Heart left ventricle (tissue), 16 donors: ENCODE measurements at regions not wholly inside any gene's neighbourhood (a gene's known extent, or its start where the extent isn't known, plus 50 kb on each side); places are given as distances from the start of the nearest gene placed in this dataset.

Experiments
- ATAC-seq, 4 donors: fragments of 200-7000 bp; cut with Tn5 transposase; one replicate each; pipeline ENCODE4 v1.9.1; 2020 to 2022; ENCODE audit warnings: moderate library complexity in 4 of 4, mild to moderate bottlenecking in 3 of 4, moderate number of reproducible peaks in 1 of 4
- DNase-seq, 5 donors: peaks; one replicate each; pipeline ENCODE4 v3.0.0-alpha.2; 2020
- H3K27ac ChIP-seq, 12 donors: fragments of 200-600 bp; sonication (generic) in 4 of 12; one replicate each; pipeline versions ENCODE4 v1.5.0 to v1.8.0; 2016 to 2022; ENCODE audit warnings: mild to moderate bottlenecking in 2 of 12
- H3K27me3 ChIP-seq, 9 donors: fragments of 200-600 bp; sonication (generic) in 2 of 9; one replicate each; pipeline versions ENCODE4 v1.5.1 to v1.8.0; 2016 to 2022; ENCODE audit warnings: mild to moderate bottlenecking in 3 of 9
- H3K36me3 ChIP-seq, 9 donors: fragments of 200-600 bp; sonication (generic) in 2 of 9; one replicate each; pipeline versions ENCODE4 v1.5.0 to v1.8.0; 2018 to 2022; ENCODE audit warnings: mild to moderate bottlenecking in 2 of 9
- H3K4me1 ChIP-seq, 12 donors: fragments of 200-600 bp; sonication (generic) in 4 of 12; one replicate each; pipeline versions ENCODE4 v1.5.0 to v1.8.0; 2016 to 2022; ENCODE audit warnings: mild to moderate bottlenecking in 3 of 12
- H3K4me3 ChIP-seq, 12 donors: fragments of 200-600 bp; sonication (generic) in 4 of 12; one replicate each; pipeline versions ENCODE4 v1.5.0 to v1.8.0; 2017 to 2022; ENCODE audit warnings: mild to moderate bottlenecking in 9 of 12, moderate library complexity in 4 of 12
- H3K9me3 ChIP-seq, 12 donors: fragments of 200-600 bp; sonication (generic) in 4 of 12; one replicate each; pipeline versions ENCODE4 v1.5.0 to v1.8.0; 2016 to 2022; ENCODE audit warnings: mild to moderate bottlenecking in 1 of 12
- POLR2A ChIP-seq, 2 donors: fragments of 450-650 bp; IDR thresholded peaks; one replicate each; pipeline ENCODE4 v1.6.1; 2017; ENCODE audit warnings: antibody characterized with exemption in 2 of 2, mild to moderate bottlenecking in 2 of 2, moderate library complexity in 2 of 2
- WGBS, 4 donors: extraction: QIAGEN DNeasy Blood & Tissue Kit in 2 of 4; methylation state at CpG; one replicate each; pipeline versions ENCODE4 v1.1.5 to v1.1.7; 2013 to 2018; 5-methylcytosine and 5-hydroxymethylcytosine counted together
- intact Hi-C, 10 donors: fragments of 100-400 bp; cut with DNase I; formaldehyde crosslinking; loops; one replicate each; pipeline versions ENCODE4 v1.11.1 to v1.14.2; 2022
- TF ChIP-seq, protein P1 (sequence below), 12 donors: fragments of 200-600 bp; sonication (generic) in 4 of 12; IDR thresholded peaks; one replicate each; pipeline versions ENCODE4 v1.5.0 to v1.8.0; 2018 to 2022; ENCODE audit warnings: antibody characterized with exemption in 12 of 12, mild to moderate bottlenecking in 5 of 12
- donor health status: ischemic (EF 13 %, LVEDD 7.1; RV severe dilation, severe dysfunction).
- donor health status: healthy with polysubstance abuse.
- donor health status: DM: no; HTN: yes; CAD: no.
- donor health status: DM: no; HTN: no; CAD: no.
- donor health status: ischemic (EF 25% LVEDD 6.9; RV normal size, moderate dysfunction).
- donor health status: ischemic (EF 25% LVEDD 5.7; RV mildly dilated, moderate dysfunction).
- donor health status: healthy.
- donor health status: DM: yes; HTN: yes; CAD: no.
- donor health status: ischemic (EF 35%, LVEDD 5.7; RV mildly dilated, moderate dysfunction).
- donor health status: nonischemic (EF 11% LVEDD 7.7; RV severe dilation, severe dysfunction).
- donor health status: DM: yes; HTN: yes; CAD: no.
- donor health status: PGD.
- donor health status: ischemic (EF 29% LVEDD 5.4; RV normal size, mild dysfunction).
- donor health status: nonischemic (EF 23%, LVEDD 6.1; RV moderate dilation, normal function).

DNA sequence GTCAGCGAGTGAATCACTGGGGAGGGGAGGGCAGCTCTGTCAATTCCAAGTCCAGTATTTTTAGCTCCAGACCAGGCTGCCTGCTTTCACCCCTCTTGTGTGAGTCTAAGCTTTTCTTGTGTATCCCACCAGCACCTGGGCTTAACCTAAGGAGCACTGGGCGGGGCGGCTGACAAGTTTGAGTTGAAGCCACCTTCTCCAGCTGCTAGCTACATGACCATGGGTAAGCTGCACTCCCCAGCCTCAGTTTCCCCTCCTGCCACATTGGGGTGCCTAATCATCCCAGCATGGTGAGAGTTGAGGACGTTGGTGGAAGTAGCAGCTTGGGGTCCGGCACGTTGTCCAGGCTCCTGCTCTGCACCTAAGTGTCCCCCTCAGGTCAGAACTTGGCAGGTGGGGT is 89.8 kb upstream of the PCBD1 start:
- TF ChIP-seq, protein P1, sequence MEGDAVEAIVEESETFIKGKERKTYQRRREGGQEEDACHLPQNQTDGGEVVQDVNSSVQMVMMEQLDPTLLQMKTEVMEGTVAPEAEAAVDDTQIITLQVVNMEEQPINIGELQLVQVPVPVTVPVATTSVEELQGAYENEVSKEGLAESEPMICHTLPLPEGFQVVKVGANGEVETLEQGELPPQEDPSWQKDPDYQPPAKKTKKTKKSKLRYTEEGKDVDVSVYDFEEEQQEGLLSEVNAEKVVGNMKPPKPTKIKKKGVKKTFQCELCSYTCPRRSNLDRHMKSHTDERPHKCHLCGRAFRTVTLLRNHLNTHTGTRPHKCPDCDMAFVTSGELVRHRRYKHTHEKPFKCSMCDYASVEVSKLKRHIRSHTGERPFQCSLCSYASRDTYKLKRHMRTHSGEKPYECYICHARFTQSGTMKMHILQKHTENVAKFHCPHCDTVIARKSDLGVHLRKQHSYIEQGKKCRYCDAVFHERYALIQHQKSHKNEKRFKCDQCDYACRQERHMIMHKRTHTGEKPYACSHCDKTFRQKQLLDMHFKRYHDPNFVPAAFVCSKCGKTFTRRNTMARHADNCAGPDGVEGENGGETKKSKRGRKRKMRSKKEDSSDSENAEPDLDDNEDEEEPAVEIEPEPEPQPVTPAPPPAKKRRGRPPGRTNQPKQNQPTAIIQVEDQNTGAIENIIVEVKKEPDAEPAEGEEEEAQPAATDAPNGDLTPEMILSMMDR (IDR thresholded peaks at IDR 0.05) = no peak
- no peak overlapping the region for H3K4me3 ChIP-seq
- ATAC-seq (no peak), DNase-seq (no peak)
- 87 to 92% (median 87%) methylated on average over 6 of the region's 6 CpGs for WGBS, 4 donors
- intact Hi-C loops = no loop called here
- H3K4me1 ChIP-seq = no peaks in the 10 kb centered on the region
- no peak overlapping the region for H3K27ac ChIP-seq
- peaks cover 0 to 6% (median 0%) of the 10 kb centered on the region in 12 donors for H3K9me3 ChIP-seq
- H3K36me3 ChIP-seq = no peaks in the 10 kb centered on the region
- H3K27me3 ChIP-seq = no peaks in the 10 kb centered on the region

DNA sequence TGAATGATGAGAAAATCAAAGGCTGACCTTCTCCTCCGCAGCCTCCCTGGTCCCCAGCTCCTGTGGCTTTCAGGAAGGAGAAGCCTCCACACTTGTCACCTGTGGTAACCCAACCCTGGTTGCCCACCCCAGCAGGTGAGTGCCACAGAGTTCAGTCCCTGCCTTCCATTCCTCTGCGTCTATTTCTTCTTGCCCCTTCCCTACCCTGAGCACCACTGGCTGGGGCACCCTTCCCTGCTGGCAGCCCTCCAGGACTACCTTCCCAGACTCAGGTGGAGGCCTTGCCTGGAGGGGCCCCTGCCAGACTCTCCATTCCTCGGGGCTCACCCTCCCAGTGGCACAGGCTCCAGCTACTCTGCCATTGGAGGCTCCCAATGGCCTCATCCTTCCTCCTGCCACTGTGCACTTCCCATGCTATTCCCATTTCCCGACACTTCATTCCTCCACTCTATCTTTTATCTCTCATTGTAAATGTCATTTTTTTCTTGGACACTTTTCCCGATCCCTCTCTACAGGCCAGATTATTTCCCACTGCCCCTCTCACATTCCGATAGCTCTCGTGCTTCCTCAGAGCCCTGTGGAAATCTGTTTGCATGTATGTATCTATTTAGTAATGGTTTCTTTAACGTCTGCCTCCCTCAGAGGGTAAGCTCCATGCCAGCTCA is 90.6 kb upstream of the PCBD1 start:
- Histone ChIP-seq H3K4me3 (no peak overlapping the region), H3K36me3 (no peaks in the 10 kb centered on the region), H3K9me3 (peaks cover 0 to 6% (median 0%) of the 10 kb centered on the region in 12 donors), H3K27ac (no peak overlapping the region), H3K4me1 (no peaks in the 10 kb centered on the region), H3K27me3 (no peaks in the 10 kb centered on the region)
- intact Hi-C loops = no loop called here
- WGBS, 4 donors = 69 to 74% (median 71%) methylated on average over 8 of the region's 8 CpGs
- no peak for ATAC-seq
- DNase-seq = no peak
- TF ChIP-seq POLR2A (IDR thresholded peaks at IDR 0.05) = no peak
- TF ChIP-seq, protein P1 (IDR thresholded peaks at IDR 0.05) = no peak

DNA sequence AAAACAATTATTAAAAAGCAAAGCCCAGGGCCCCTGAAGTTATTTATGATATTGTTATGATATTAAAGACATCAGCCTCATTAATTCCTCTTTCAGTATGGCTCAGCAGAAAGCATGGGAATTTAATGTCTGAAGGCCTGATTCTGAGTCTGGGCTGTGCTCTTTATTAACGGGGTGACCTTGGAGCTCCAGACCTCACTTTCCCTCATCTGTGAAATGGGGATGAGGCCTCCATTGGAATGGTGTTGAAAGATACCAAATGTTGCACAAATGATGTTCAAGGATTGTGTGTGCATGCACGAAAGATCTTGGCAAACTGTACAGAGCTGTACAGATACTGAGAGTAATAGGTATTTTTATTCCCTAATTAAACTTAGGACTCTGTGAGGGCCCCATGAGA is 92.3 kb upstream of the PCBD1 start:
- no peaks in the 10 kb centered on the region for H3K4me1 ChIP-seq
- ATAC-seq (no peak), DNase-seq (no peak)
- no peaks in the 10 kb centered on the region for H3K27me3 ChIP-seq
- intact Hi-C loops = no loop called here
- TF ChIP-seq POLR2A (IDR thresholded peaks at IDR 0.05) = no peak
- TF ChIP-seq, protein P1 (IDR thresholded peaks at IDR 0.05) = no peak
- WGBS, 4 donors = 87 to 93% (median 90%) methylated on average over 2 of the region's 2 CpGs
- H3K36me3 ChIP-seq = no peaks in the 10 kb centered on the region
- H3K27ac ChIP-seq = no peak overlapping the region
- H3K4me3 ChIP-seq = no peak overlapping the region
- peaks cover 0 to 6% (median 0%) of the 10 kb centered on the region in 12 donors for H3K9me3 ChIP-seq

DNA sequence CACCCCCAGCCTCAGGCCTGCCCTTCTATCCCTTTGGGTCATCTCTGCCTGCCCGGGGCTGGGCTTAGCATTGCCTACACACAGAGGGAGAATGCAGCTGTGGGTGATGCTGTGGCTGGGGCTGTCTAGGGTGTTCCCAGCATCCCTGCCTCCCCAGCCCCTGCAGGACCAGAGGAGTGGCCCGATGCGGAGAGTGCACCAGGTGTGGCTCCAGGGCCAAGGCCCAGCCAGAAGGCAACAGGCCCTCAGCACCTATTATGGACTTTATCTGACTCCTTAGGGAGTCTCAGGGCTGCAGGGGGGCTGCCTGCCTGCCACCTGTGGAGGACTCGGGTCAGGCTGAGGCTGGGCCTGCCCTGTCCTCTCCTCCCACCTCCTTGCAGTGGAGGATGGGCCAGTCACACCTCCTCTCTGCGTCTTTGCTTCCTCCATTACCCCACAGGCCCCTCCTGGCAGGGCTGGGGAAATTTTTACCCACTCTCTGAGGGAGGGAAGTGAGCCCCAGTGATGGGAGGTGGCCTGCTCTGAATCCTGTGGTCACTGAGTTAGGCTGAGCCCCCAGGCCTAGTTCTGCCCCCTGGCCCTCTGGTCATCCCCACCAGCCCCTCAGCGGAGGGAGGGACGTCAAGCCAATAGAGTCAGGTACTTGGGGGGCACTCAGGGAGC is 92.9 kb upstream of the PCBD1 start:
- H3K4me1 ChIP-seq = no peaks in the 10 kb centered on the region
- no peaks in the 10 kb centered on the region for H3K36me3 ChIP-seq
- WGBS, 4 donors = 83 to 89% (median 85%) methylated on average over 5 to 7 of the region's 7 CpGs
- H3K9me3 ChIP-seq = peaks cover 0 to 6% (median 0%) of the 10 kb centered on the region in 12 donors
- H3K27ac ChIP-seq = no peak overlapping the region
- H3K4me3 ChIP-seq = no peak overlapping the region
- DNase-seq (no peak), ATAC-seq (peak in 1 of 4 donors; percentile 13)
- H3K27me3 ChIP-seq = no peaks in the 10 kb centered on the region
- intact Hi-C loops = no loop called here
- TF ChIP-seq, protein P1 (IDR thresholded peaks at IDR 0.05) = no peak
- TF ChIP-seq POLR2A (IDR thresholded peaks at IDR 0.05) = no peak
